HG02885 (cell line): ENCODE measurements at regions not wholly inside any gene's neighbourhood (a gene's known extent, or its start where the extent isn't known, plus 50 kb on each side); places are given as distances from the start of the nearest gene placed in this dataset.

Experiments
- ATAC-seq: cut with Tn5 transposase; IDR thresholded peaks from one replicate; pipeline ENCODE4 v1.9.1; 2021; ENCODE audit warnings: mild to moderate bottlenecking; ENCODE audit not compliant: unreplicated experiment, poor library complexity

GRCh38 chr5:155872629-155873220 lies 454.2 kb upstream of the SGCD start:
- ATAC-seq: no peak

GRCh38 chr5:155878991-155879575 lies 447.9 kb upstream of the SGCD start:
- ATAC-seq: no peak

GRCh38 chr5:155884041-155884440 lies 442.9 kb upstream of the SGCD start:
- ATAC-seq: no peak

- ATAC-seq: no peak
These were observed 441.8 kb upstream of the SGCD start for GRCh38 chr5:155885199-155885598.

GRCh38 chr5:155886311-155887031 lies 440.5 kb upstream of the SGCD start:
- no peak for ATAC-seq

GRCh38 chr5:155895484-155895883 lies 431.5 kb upstream of the SGCD start:
- ATAC-seq: no peak

GRCh38 chr5:155897761-155898160 lies 429.2 kb upstream of the SGCD start:
- ATAC-seq: no peak

GRCh38 chr5:155898284-155898683 lies 428.7 kb upstream of the SGCD start:
- no peak for ATAC-seq

GRCh38 chr5:155903791-155904190 lies 423.2 kb upstream of the SGCD start:
- no peak for ATAC-seq

- no peak for ATAC-seq
These were observed 421.6 kb upstream of the SGCD start for GRCh38 chr5:155905364-155905763.

GRCh38 chr5:155906046-155906445 lies 420.9 kb upstream of the SGCD start:
- ATAC-seq: no peak

- no peak for ATAC-seq
These were observed 418.4 kb upstream of the SGCD start for GRCh38 chr5:155908543-155908942.

- no peak for ATAC-seq
These were observed 414.7 kb upstream of the SGCD start for GRCh38 chr5:155912291-155912690.

- ATAC-seq: no peak
These were observed 412.2 kb upstream of the SGCD start for GRCh38 chr5:155914766-155915165.

GRCh38 chr5:155915601-155916000 lies 411.4 kb upstream of the SGCD start:
- ATAC-seq: no peak

GRCh38 chr5:155919126-155919525 lies 407.8 kb upstream of the SGCD start:
- ATAC-seq: no peak

GRCh38 chr5:155919725-155920124 lies 407.2 kb upstream of the SGCD start:
- ATAC-seq: no peak

- no peak for ATAC-seq
These were observed 405.3 kb upstream of the SGCD start for GRCh38 chr5:155921621-155922020.

- ATAC-seq: no peak
These were observed 403.2 kb upstream of the SGCD start for GRCh38 chr5:155923784-155924183.

GRCh38 chr5:155926031-155926430 lies 400.9 kb upstream of the SGCD start:
- no peak for ATAC-seq

- ATAC-seq: no peak
These were observed 400.2 kb upstream of the SGCD start for GRCh38 chr5:155926766-155927165.

GRCh38 chr5:155929112-155929511 lies 397.9 kb upstream of the SGCD start:
- ATAC-seq: no peak
